Motor neuron (in vitro differentiated cells): ENCODE measurements at regions not wholly inside any gene's neighbourhood (a gene's known extent, or its start where the extent isn't known, plus 50 kb on each side); places are given as distances from the start of the nearest gene placed in this dataset.
"Not testable (repeated sequence)": the region's sequence is repeated elsewhere in the genome, so short reads cannot be mapped to it uniquely, and the experiment has no call there.

Experiments used
- ATAC-seq, 8 experiments: fragments of 200-7000 bp; cut with Tn5 transposase; replicated peaks in 6 of 8; 2 replicates each; pipeline ENCODE4 v1.8.0; 2021; ENCODE audit warnings: mild to moderate bottlenecking in 8 of 8, moderate library complexity in 8 of 8
- H3K27ac ChIP-seq, 2 donors: fragments of 250-450 bp; sonication (Bioruptor Pico); 2 replicates each; pipeline ENCODE4 v1.9.0; 2021; ENCODE audit warnings: antibody characterized with exemption in 2 of 2, mild to moderate bottlenecking in 2 of 2, moderate library complexity in 1 of 2
- H3K4me1 ChIP-seq, 2 donors: fragments of 250-450 bp; sonication (Bioruptor Pico); replicated peaks in 1 of 2; 2 replicates each; pipeline ENCODE4 v1.6.1; 2021; ENCODE audit warnings: antibody characterized with exemption in 2 of 2, mild to moderate bottlenecking in 2 of 2, moderate library complexity in 1 of 2
- H3K4me3 ChIP-seq, 5 donors: fragments of 250-450 bp; sonication (Bioruptor Pico); 2 replicates each; pipeline ENCODE4 v1.9.0; 2021; ENCODE audit warnings: antibody characterized with exemption in 5 of 5, mild to moderate bottlenecking in 5 of 5, moderate library complexity in 4 of 5
- WGBS, 10 experiments: fragments of 450-650 bp; shearing (Covaris generic); methylation state at CpG; one replicate each; pipeline ENCODE4 v1.0.0; 2022; 5-methylcytosine and 5-hydroxymethylcytosine counted together
- in situ Hi-C, 9 experiments: fragments of 400-800 bp; cut with MboI; loops; one replicate each; pipeline ENCODE4 v1.15.0; 2021; ENCODE audit warnings: low sequenced_read_pairs in 9 of 9, low pct_unique_long_range_greater_than_20kb in 2 of 9; ENCODE audit not compliant: unreplicated experiment in 9 of 9

GRCh38 chr2:175844169-175844568 is 157.9 kb downstream of the LNPK start:
- Histone ChIP-seq H3K27ac (no peak overlapping the region), H3K4me1 (peaks cover 15 to 34% of the 10 kb centered on the region in 2 donors), H3K4me3 (no peak overlapping the region)
- WGBS, 10 experiments, result 0 to 57% (median 0%) methylated on average over 1 of the region's 1 CpG; no CpG with 5 or more reads in 1 of the 10 experiments
- in situ Hi-C loops, result no loop called here
- peak in 5 of 8 experiments; percentile 87 to 95 (median 91) for ATAC-seq

GRCh38 chr2:175843625-175844024 is 158.4 kb downstream of the LNPK start:
- no peak overlapping the region for H3K27ac ChIP-seq
- in situ Hi-C loops, result no loop called here
- H3K4me3 ChIP-seq, result no peak overlapping the region
- ATAC-seq, result no peak
- H3K4me1 ChIP-seq, result peaks cover 15 to 34% of the 10 kb centered on the region in 2 donors
- 36 to 100% (median 86%) methylated on average over 1 to 2 of the region's 2 CpGs; no CpG with 5 or more reads in 3 of the 10 experiments for WGBS, 10 experiments

- 36 to 100% (median 69%) methylated on average over 2 to 3 of the region's 3 CpGs; no CpG with 5 or more reads in 2 of the 10 experiments for WGBS, 10 experiments
- in situ Hi-C loops, result no loop called here
- ATAC-seq, result no peak
- Histone ChIP-seq H3K4me1 (peaks cover 15 to 34% of the 10 kb centered on the region in 2 donors), H3K27ac (no peak overlapping the region), H3K4me3 (no peak overlapping the region)
Observed at GRCh38 chr2:175842996-175843395, 159.1 kb downstream of the LNPK start.

DNA sequence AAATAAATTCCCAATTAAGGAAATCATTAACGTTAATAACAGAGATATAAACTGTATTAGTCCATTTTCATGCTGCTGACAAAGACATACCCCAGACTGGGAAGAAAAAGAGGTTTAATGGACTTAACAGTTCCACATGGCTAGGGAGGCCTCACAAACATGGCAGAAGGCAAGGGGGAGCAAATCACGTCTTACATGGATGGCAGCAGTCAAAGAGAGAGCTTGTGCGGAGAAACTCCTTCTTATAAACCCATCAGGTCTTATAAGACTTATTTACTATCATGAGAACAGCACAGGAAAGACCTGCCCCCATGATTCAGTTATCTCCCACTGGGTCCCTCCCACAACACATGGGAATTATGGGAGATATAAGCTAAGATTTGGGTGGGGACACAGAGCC is 161.3 kb downstream of the LNPK start:
- ATAC-seq, in situ Hi-C loops, H3K27ac ChIP-seq, H3K4me3 ChIP-seq: not testable (repeated sequence)
- WGBS, 10 experiments, result 63 to 100% (median 96%) methylated on average over 1 to 3 of the region's 3 CpGs; no CpG with 5 or more reads in 2 of the 10 experiments
- peaks cover 12 to 20% of the 10 kb centered on the region in 2 donors for H3K4me1 ChIP-seq

- Histone ChIP-seq H3K4me3 (no peak overlapping the region), H3K4me1 (peaks cover 12 to 20% of the 10 kb centered on the region in 2 donors), H3K27ac (no peak overlapping the region)
- WGBS, 10 experiments, result 0 to 100% (median 86%) methylated on average over 1 of the region's 1 CpG; no CpG with 5 or more reads in 1 of the 10 experiments
- peak in 5 of 8 experiments; percentile 11 to 48 (median 32) for ATAC-seq
- in situ Hi-C loops, result no loop called here
Observed at GRCh38 chr2:175840256-175840655, 161.8 kb downstream of the LNPK start.

DNA sequence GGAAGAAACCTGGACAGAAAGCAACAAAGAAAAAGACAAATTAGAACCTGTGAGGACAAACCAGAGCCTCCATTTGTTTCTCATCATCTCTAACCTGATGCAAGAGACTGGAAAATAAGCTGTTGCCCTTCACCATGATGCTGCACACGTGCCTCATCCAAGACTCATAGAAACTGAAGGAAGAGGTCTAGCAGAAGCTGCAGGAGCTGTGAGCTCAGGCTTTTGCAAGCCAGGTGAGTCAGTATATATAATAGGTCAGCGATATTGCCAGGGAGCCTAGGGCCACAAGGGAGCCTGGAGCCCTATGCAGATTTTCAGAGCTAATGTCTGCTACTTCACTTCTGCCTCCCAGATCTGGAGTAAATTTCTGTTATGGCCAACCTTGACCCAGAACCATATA is 163.1 kb downstream of the LNPK start:
- no peak overlapping the region for H3K27ac ChIP-seq
- H3K4me3 ChIP-seq, result no peak overlapping the region
- in situ Hi-C loops, result no loop called here
- WGBS, 10 experiments, result 60 to 100% (median 92%) methylated on average over 1 to 2 of the region's 2 CpGs; no CpG with 5 or more reads in 5 of the 10 experiments
- H3K4me1 ChIP-seq, result peaks cover 12 to 21% of the 10 kb centered on the region in 2 donors
- ATAC-seq, result no peak

DNA sequence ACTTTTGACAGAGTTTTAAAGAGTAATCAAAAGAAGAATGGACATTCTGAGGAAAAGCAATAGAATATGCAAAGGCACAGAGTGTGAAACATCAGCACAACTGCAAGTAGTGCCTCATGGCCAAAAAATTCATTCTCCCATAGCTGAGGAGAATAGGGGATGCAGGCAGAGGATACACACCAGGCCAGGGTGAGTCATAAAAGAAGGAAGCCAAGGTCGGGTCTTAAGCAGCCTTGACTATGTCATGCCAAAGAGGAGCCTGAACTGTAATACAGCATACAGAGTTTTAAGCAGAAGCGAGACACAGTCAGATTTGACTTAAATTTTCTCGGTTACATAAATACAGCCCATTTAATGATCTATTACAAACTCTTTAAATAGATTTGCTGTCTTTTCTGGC is 165.0 kb downstream of the LNPK start:
- Histone ChIP-seq H3K27ac (no peak overlapping the region), H3K4me3 (no peak overlapping the region), H3K4me1 (peaks cover 5 to 22% of the 10 kb centered on the region in 2 donors)
- in situ Hi-C loops, result no loop called here
- ATAC-seq, result peak in 6 of 8 experiments; percentile 24 to 98 (median 40)
- 0 to 100% (median 63%) methylated on average over 2 to 3 of the region's 3 CpGs; no CpG with 5 or more reads in 2 of the 10 experiments for WGBS, 10 experiments

DNA sequence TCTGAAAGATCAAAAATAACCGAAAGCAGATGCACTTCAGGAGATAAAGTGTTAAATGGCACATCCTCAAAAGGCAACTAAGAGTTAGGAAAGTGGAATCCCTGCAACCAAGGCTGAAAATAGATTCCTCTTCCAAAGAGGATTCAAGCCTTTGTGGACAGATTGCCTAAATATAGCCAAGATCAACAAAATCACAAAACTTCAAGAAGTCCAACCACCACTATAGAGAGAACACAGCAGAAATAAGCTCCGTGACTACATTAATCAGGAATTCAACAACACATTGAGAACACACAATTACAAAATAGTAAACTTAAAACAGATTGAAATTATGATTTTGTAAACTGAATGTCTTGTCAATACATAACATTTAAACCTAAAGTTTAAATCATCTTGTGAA is 165.7 kb downstream of the LNPK start:
- Histone ChIP-seq H3K27ac (no peak overlapping the region), H3K4me1 (peaks cover 5 to 22% of the 10 kb centered on the region in 2 donors), H3K4me3 (no peak overlapping the region)
- 50 to 100% (median 89%) methylated on average over 1 to 2 of the region's 2 CpGs for WGBS, 10 experiments
- in situ Hi-C loops, result no loop called here
- ATAC-seq, result no peak

- WGBS, 10 experiments, result 0 to 83% (median 0%) methylated on average over 1 to 3 of the region's 5 CpGs; no CpG with 5 or more reads in 5 of the 10 experiments
- peaks cover 5 to 22% of the 10 kb centered on the region in 2 donors for H3K4me1 ChIP-seq
- no peak overlapping the region for H3K4me3 ChIP-seq
- in situ Hi-C loops, result no loop called here
- ATAC-seq, result peak in 5 of 8 experiments; percentile 92 to 99 (median 98)
- peak overlapping the region in 1 of 2 donors; percentile 0 for H3K27ac ChIP-seq
Observed at GRCh38 chr2:175834477-175834876, 167.6 kb downstream of the LNPK start.

DNA sequence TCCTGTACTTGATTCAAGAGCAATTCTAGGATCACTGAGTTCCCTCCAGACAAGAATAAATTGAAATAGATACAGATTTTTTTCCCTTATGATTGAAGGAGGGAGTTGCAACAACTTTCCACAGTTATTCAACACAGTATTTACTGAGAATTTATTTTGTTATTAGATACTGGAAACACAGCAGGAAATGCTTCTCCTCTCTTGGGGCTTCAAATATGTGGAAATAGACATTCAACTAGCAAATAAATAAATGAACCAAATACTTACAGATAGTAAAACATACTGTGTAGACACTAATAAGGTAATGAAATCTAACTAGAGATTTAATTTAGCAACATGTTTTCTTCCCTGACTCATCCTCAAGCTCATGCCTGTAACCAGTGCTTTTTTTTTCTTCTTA is 169.2 kb downstream of the LNPK start:
- in situ Hi-C loops, result no loop called here
- Histone ChIP-seq H3K4me1 (peaks cover 5 to 22% of the 10 kb centered on the region in 2 donors), H3K4me3 (no peak overlapping the region), H3K27ac (no peak overlapping the region)
- ATAC-seq, result no peak

GRCh38 chr2:175829741-175830140 is 172.3 kb downstream of the LNPK start:
- Histone ChIP-seq H3K4me1 (peaks cover 3 to 15% of the 10 kb centered on the region in 2 donors), H3K27ac (no peak overlapping the region), H3K4me3 (no peak overlapping the region)
- 22 to 100% (median 87%) methylated on average over 1 to 3 of the region's 4 CpGs; no CpG with 5 or more reads in 2 of the 10 experiments for WGBS, 10 experiments
- in situ Hi-C loops, result no loop called here
- no peak for ATAC-seq

- Histone ChIP-seq H3K4me1 (peaks cover 6 to 9% of the 10 kb centered on the region in 2 donors), H3K4me3 (no peak overlapping the region), H3K27ac (no peak overlapping the region)
- no peak for ATAC-seq
- WGBS, 10 experiments, result 43 to 100% (median 71%) methylated on average over 1 to 2 of the region's 2 CpGs; no CpG with 5 or more reads in 3 of the 10 experiments
- in situ Hi-C loops, result no loop called here
Observed at GRCh38 chr2:175827856-175828255, 174.2 kb downstream of the LNPK start.

GRCh38 chr2:175824243-175824642 is 177.8 kb downstream of the LNPK start:
- Histone ChIP-seq H3K27ac (no peak overlapping the region), H3K4me3 (no peak overlapping the region), H3K4me1 (peaks cover 11 to 17% of the 10 kb centered on the region in 2 donors)
- in situ Hi-C loops, result no loop called here
- ATAC-seq, result no peak
- 20 to 100% (median 85%) methylated on average over 1 to 2 of the region's 2 CpGs; no CpG with 5 or more reads in 4 of the 10 experiments for WGBS, 10 experiments

DNA sequence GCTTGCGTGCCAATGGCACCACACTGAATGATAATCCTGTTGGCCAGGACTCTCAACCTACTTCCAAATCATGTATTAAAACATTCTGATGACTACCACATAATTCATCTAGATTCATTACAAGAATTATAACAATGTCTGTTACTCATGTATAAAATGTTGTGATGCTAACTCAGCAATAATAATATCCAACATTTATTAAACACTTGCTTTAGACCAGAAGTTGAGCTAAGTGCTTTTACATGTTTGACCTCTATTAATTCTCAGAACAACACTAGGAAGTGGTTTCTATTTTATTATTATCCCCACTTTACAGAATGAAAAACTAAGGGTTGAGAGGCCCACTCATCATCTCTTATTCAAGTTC is 178.4 kb downstream of the LNPK start:
- H3K27ac ChIP-seq, result peak overlapping the region in 1 of 2 donors; percentile 52
- in situ Hi-C loops, result no loop called here
- H3K4me1 ChIP-seq, result peaks cover 11 to 17% of the 10 kb centered on the region in 2 donors
- no peak overlapping the region for H3K4me3 ChIP-seq
- 73 to 100% (median 100%) methylated on average over 1 of the region's 1 CpG; no CpG with 5 or more reads in 4 of the 10 experiments for WGBS, 10 experiments
- no peak for ATAC-seq
